Ectodermal cell (in vitro differentiated cells): ENCODE measurements at regions not wholly inside any gene's neighbourhood (a gene's known extent, or its start where the extent isn't known, plus 50 kb on each side); places are given as distances from the start of the nearest gene placed in this dataset.

Source experiments
- H3K27ac ChIP-seq: 2 replicates; pipeline ENCODE4 v1.7.0; 2013; ENCODE audit warnings: mild to moderate bottlenecking, low read depth, low read length; ENCODE audit not compliant: insufficient read depth, poor library complexity, severe bottlenecking
- H3K27me3 ChIP-seq: 2 replicates; pipeline ENCODE4 v1.7.0; 2013; ENCODE audit warnings: mild to moderate bottlenecking, low read length; ENCODE audit not compliant: insufficient read depth, control insufficient read depth, poor library complexity, severe bottlenecking
- H3K36me3 ChIP-seq: one replicate; pipeline ENCODE4 v1.7.0; 2013; ENCODE audit warnings: low read length; ENCODE audit not compliant: control insufficient read depth, insufficient read depth
- H3K4me1 ChIP-seq: one replicate; pipeline ENCODE4 v1.7.0; 2013; ENCODE audit warnings: low read length; ENCODE audit not compliant: control insufficient read depth, insufficient read depth
- H3K4me3 ChIP-seq: 2 replicates; pipeline ENCODE4 v1.7.0; 2013; ENCODE audit warnings: low read depth, low read length, control low read depth; ENCODE audit not compliant: insufficient read depth
- H3K9me3 ChIP-seq: 2 replicates; pipeline ENCODE4 v1.7.0; 2013; ENCODE audit warnings: mild to moderate bottlenecking, low read length, moderate library complexity; ENCODE audit not compliant: control insufficient read depth
- WGBS, 2 experiments: methylation state at CpG; one replicate each; pipeline ENCODE4 v1.1.7; 2013; ENCODE audit warnings: missing lambda C conversion rate in 2 of 2; 5-methylcytosine and 5-hydroxymethylcytosine counted together

DNA sequence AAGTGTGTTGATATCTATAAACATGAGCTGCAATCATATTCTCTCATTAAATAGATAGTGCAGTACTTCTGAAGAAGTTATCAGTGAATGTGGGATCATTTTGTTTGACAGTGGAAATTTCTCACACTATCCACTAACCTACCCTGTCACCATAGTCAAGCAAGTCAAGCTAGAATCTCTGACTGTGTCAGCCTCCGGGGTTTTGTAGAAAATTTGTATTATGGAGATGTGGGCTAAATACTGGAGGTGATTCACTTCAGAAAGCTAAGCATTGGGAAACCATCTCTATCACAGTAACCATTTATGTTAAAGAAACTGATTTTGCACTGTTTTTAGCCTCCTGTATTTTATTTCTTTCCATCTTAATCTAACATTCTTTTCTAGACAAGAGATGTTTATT is 126.6 kb upstream of the CREB1 start:
- H3K27ac ChIP-seq, result no peak overlapping the region
- H3K36me3 ChIP-seq, result no peaks in the 10 kb centered on the region
- H3K9me3 ChIP-seq, result no peaks in the 10 kb centered on the region
- no peak overlapping the region for H3K4me3 ChIP-seq
- no peaks in the 10 kb centered on the region for H3K27me3 ChIP-seq
- WGBS, 2 experiments, result 83% methylated on average over 1 of the region's 1 CpG; no CpG with 5 or more reads in 1 of the 2 experiments
- H3K4me1 ChIP-seq, result peaks cover 24% of the 10 kb centered on the region

GRCh38 chr2:207403950-207404349 is 125.8 kb upstream of the CREB1 start:
- 95 to 97% methylated on average over 3 of the region's 3 CpGs for WGBS, 2 experiments
- Histone ChIP-seq H3K36me3 (no peaks in the 10 kb centered on the region), H3K9me3 (no peaks in the 10 kb centered on the region), H3K27me3 (no peaks in the 10 kb centered on the region), H3K4me1 (peaks cover 21% of the 10 kb centered on the region), H3K4me3 (no peak overlapping the region), H3K27ac (no peak overlapping the region)

- H3K27me3 ChIP-seq, result no peaks in the 10 kb centered on the region
- no peak overlapping the region for H3K27ac ChIP-seq
- 88 to 94% methylated on average over 2 of the region's 2 CpGs for WGBS, 2 experiments
- peaks cover 17% of the 10 kb centered on the region for H3K4me1 ChIP-seq
- no peak overlapping the region for H3K4me3 ChIP-seq
- no peaks in the 10 kb centered on the region for H3K9me3 ChIP-seq
- H3K36me3 ChIP-seq, result no peaks in the 10 kb centered on the region
Observed at GRCh38 chr2:207405150-207405549, 124.6 kb upstream of the CREB1 start.

GRCh38 chr2:207408086-207408794 is 121.5 kb upstream of the CREB1 start:
- Histone ChIP-seq H3K36me3 (no peaks in the 10 kb centered on the region), H3K4me1 (peaks cover 17% of the 10 kb centered on the region), H3K9me3 (no peaks in the 10 kb centered on the region), H3K4me3 (no peak overlapping the region), H3K27ac (peak overlapping the region; percentile 26), H3K27me3 (no peaks in the 10 kb centered on the region)
- WGBS, 2 experiments, result 86% methylated on average over 5 to 8 of the region's 8 CpGs

DNA sequence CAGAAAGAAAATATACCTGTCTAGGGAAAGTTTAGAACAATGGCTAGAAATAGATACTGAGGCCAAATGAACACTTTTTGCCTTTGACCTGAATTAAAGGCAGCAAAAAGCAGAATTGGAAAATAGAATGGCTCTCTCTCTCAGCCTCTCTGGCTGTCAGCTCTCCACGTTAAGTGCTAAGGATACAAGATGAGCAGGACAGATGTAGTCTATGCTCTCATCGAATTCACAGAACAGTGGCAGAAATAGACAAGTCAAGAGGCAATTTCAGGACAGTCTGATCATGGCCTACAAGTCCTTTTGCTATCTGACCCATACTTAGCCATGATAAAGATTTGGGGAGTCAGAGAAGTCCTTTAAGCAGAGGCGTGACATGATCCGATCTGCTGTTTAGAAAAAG is 120.2 kb upstream of the CREB1 start:
- Histone ChIP-seq H3K4me1 (peaks cover 17% of the 10 kb centered on the region), H3K27ac (no peak overlapping the region)
- 86 to 91% methylated on average over 4 of the region's 4 CpGs for WGBS, 2 experiments

DNA sequence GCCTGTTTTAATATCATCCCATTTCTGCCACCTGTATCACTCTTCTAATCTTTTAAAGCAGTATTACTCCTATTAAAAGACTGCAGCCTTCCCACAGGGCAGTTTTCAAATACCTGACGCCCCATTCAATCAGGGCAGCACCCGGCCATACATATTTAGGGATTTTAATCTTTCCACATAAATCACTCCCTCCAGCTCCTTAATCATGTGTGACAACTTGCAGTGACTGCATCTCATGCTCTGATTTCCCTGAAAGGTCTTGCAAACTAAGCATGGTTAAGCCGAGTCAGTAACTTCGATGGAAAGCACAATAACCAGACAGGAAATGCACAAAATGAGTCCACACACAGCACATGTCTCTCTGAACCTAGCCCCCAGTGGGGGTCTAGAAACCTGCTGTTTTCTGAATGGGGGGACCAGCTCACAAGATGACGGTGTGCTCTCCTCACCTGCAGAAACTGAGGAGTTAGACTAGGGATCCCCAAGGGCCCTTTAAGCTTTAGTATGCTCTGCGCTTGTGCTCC is 116.9 kb upstream of the CREB1 start:
- Histone ChIP-seq H3K27ac (no peak overlapping the region), H3K9me3 (no peaks in the 10 kb centered on the region), H3K4me3 (no peak overlapping the region), H3K27me3 (no peaks in the 10 kb centered on the region), H3K36me3 (no peaks in the 10 kb centered on the region), H3K4me1 (peaks cover 12% of the 10 kb centered on the region)
- WGBS, 2 experiments, result 84 to 88% methylated on average over 6 of the region's 6 CpGs

More for the DNA sequence above, 120.2 kb upstream of the CREB1 start:
- H3K9me3 ChIP-seq, result no peaks in the 10 kb centered on the region
- H3K27me3 ChIP-seq, result no peaks in the 10 kb centered on the region
- H3K36me3 ChIP-seq, result no peaks in the 10 kb centered on the region
- no peak overlapping the region for H3K4me3 ChIP-seq

GRCh38 chr2:207413376-207413907 is 116.3 kb upstream of the CREB1 start:
- 97 to 98% methylated on average over 4 of the region's 5 CpGs for WGBS, 2 experiments
- Histone ChIP-seq H3K9me3 (no peaks in the 10 kb centered on the region), H3K36me3 (no peaks in the 10 kb centered on the region), H3K27me3 (no peaks in the 10 kb centered on the region), H3K4me1 (peaks cover 6% of the 10 kb centered on the region), H3K4me3 (no peak overlapping the region), H3K27ac (no peak overlapping the region)

DNA sequence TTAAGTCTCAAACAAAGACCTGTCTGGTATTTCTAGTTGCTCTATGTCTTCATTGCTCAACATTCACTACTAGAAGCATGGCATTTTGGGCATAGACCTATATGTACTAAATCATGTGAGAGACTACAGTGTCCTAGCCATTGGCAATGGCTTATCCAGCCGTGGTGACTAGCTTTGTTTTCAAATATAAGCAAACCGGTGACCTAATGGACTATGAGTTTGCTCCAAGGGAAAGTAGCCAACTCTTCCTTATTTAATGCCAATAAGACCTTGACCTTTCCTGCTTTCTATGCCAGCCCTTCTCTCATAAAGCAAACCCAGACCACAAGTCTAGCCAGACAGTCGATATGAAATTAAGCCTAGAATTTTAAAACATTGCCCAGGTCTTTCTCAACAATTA is 113.7 kb upstream of the CREB1 start:
- Histone ChIP-seq H3K4me3 (no peak overlapping the region), H3K36me3 (no peaks in the 10 kb centered on the region), H3K9me3 (no peaks in the 10 kb centered on the region), H3K4me1 (no peaks in the 10 kb centered on the region), H3K27ac (no peak overlapping the region), H3K27me3 (no peaks in the 10 kb centered on the region)
- 96 to 97% methylated on average over 3 of the region's 3 CpGs for WGBS, 2 experiments

DNA sequence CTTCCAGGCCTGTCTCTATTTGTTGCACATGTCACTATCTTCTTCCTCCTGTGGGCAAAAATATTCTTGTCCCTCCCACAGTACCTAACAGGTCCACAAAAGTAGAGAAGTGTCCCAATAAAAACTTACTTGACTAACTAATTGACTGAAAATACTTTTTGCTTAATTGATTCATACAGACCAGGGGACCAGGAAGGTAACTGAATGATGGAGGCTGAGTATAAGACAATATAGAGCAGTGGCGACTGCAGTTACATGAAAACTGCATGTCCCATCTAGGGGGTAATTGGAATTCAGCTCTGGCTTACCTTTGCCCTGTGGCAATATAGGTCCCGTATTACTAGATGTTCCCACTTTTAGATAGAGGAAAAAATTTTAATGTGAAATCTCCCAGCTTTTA is 112.9 kb upstream of the CREB1 start:
- H3K27me3 ChIP-seq, result no peaks in the 10 kb centered on the region
- H3K4me1 ChIP-seq, result no peaks in the 10 kb centered on the region
- no peaks in the 10 kb centered on the region for H3K9me3 ChIP-seq
- no peak overlapping the region for H3K4me3 ChIP-seq
- no peaks in the 10 kb centered on the region for H3K36me3 ChIP-seq
- H3K27ac ChIP-seq, result no peak overlapping the region
- WGBS, 2 experiments, result 89% methylated on average over 1 to 2 of the region's 2 CpGs

DNA sequence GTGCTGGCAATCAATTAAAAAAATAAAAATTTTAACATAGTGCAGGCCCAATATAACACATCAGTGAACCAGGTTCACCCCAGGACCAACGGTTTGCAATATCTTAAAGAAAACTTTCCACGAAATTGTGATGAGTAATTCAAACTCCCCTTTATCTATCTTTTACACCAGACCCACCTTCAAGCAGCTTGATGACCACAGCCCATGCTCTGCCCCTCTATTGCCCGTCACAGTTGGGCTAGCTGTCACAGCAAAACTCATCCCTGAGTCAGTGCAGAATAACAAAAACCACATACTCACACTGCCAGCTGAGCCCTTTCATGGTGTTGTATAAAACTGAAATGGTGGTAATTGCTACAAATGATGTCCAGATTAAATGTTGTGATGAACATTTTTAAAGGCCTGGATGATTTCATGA is 112.5 kb upstream of the CREB1 start:
- H3K36me3 ChIP-seq, result no peaks in the 10 kb centered on the region
- 81 to 92% methylated on average over 3 of the region's 3 CpGs for WGBS, 2 experiments
- no peaks in the 10 kb centered on the region for H3K27me3 ChIP-seq
- no peaks in the 10 kb centered on the region for H3K4me1 ChIP-seq
- H3K4me3 ChIP-seq, result no peak overlapping the region
- no peak overlapping the region for H3K27ac ChIP-seq
- H3K9me3 ChIP-seq, result no peaks in the 10 kb centered on the region
